BJ (cell line): ENCODE measurements at regions not wholly inside any gene's neighbourhood (a gene's known extent, or its start where the extent isn't known, plus 50 kb on each side); places are given as distances from the start of the nearest gene placed in this dataset.

Experiments
- CTCF ChIA-PET: fragments of 350-600 bp; formaldehyde crosslinking; extraction: SDS; loops from one replicate; lab custom pipeline; 2021; ENCODE audit warnings: antibody characterized with exemption, inconsistent platforms; lab: Yijun Ruan, JAX
- POLR2A ChIA-PET: fragments of 300-600 bp; sonication (Branson Sonifier 250); formaldehyde crosslinking; extraction: SDS; loops from one replicate; lab custom pipeline; 2021; ENCODE audit warnings: antibody characterized with exemption; lab: Charles Lee
- DNase-seq: peaks from one replicate; pipeline ENCODE4 v3.0.0-alpha.2; 2011; ENCODE audit warnings: low read depth
- H3K27me3 ChIP-seq: 2 replicates; pipeline ENCODE4 v1.6.0; 2011; ENCODE audit warnings: low read length; ENCODE audit not compliant: control insufficient read depth, insufficient read depth
- H3K36me3 ChIP-seq: 2 replicates; pipeline ENCODE4 v1.5.1; 2011; ENCODE audit warnings: low read length; ENCODE audit not compliant: control insufficient read depth, insufficient read depth
- H3K4me3 ChIP-seq: 2 replicates; pipeline ENCODE4 v1.5.1; 2011; ENCODE audit warnings: low read depth, mild to moderate bottlenecking, control low read depth, low read length
- CTCF ChIP-seq: IDR thresholded peaks from 2 replicates; pipeline ENCODE4 v1.5.1; 2011; ENCODE audit warnings: low read depth, mild to moderate bottlenecking, control low read depth, inconsistent platforms, low read length, moderate library complexity; ENCODE audit not compliant: insufficient read depth

- POLR2A ChIA-PET, result no interaction called here
These were observed 62.8 kb downstream of the NUDT10 start for GRCh38 chrX:51395480-51395809.

More at GRCh38 chrX:51395480-51395809, 62.8 kb downstream of the NUDT10 start:
- H3K4me3 ChIP-seq, result no peak overlapping the region
- DNase-seq, result no peak
- CTCF ChIA-PET, result no interaction called here
- no peaks in the 10 kb centered on the region for H3K36me3 ChIP-seq
- TF ChIP-seq CTCF, result no peak
- no peaks in the 10 kb centered on the region for H3K27me3 ChIP-seq
